ENCODE measurements at regions not wholly inside any gene's neighbourhood (a gene's known extent, or its start where the extent isn't known, plus 50 kb on each side); places are given as distances from the start of the nearest gene placed in this dataset.

DNA sequence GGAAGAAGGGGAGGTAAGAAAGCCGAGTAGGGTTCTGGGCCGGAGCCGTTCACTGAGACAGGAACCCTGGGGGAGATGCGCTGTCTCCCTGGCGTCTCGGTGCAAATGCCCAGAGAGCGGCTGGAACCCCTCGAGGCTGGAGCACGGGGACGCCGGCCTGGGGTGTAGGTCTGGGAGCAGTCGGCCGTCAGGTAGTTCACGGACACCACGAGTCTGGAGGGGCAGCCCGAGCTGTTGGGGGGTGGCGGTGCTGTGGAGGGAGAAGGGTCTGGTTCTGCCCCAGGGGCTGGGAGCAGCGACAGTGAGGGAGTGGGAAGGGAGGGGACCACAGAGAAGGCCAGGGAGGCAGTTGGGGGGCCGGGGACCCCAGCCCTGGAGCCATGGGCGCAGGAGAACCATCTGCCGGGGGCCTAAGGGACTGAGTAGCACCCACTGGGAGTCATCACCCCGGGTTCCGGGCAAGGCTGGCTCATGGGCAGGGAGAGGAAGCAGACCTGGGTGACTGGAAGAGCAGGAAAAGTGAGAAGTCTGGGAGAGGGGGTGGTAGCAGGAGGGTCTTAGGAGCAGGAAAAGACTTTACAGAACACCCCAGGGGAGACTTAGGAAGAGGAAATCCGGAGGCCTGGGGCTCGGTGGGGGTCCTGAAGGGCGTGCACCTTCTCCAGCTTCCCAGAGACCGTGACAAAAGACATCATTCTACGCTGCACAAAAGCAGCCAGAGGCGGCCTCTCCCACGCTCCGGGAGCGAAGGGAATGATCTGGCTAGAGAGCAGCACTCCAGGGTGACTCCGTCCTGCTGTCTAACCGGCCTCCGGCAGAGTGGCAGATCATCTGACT is 173.1 kb upstream of the SOX1 start:
- H3K4me3 ChIP-seq (ENCODE audit: low read depth, low read length): no peak overlapping the region
- H3K27ac ChIP-seq (ENCODE audit: low read depth, low read length): no peak overlapping the region
- no peaks in the 10 kb centered on the region for H3K27me3 ChIP-seq (ENCODE audit: control insufficient read depth, insufficient read depth, low read length)
- no peak for DNase-seq (ENCODE audit: low read depth, low spot score)
- TF ChIP-seq, protein P1, sequence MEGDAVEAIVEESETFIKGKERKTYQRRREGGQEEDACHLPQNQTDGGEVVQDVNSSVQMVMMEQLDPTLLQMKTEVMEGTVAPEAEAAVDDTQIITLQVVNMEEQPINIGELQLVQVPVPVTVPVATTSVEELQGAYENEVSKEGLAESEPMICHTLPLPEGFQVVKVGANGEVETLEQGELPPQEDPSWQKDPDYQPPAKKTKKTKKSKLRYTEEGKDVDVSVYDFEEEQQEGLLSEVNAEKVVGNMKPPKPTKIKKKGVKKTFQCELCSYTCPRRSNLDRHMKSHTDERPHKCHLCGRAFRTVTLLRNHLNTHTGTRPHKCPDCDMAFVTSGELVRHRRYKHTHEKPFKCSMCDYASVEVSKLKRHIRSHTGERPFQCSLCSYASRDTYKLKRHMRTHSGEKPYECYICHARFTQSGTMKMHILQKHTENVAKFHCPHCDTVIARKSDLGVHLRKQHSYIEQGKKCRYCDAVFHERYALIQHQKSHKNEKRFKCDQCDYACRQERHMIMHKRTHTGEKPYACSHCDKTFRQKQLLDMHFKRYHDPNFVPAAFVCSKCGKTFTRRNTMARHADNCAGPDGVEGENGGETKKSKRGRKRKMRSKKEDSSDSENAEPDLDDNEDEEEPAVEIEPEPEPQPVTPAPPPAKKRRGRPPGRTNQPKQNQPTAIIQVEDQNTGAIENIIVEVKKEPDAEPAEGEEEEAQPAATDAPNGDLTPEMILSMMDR (IDR thresholded peaks at IDR 0.05; ENCODE audit: low read depth, low read length): no peak
- H3K9me3 ChIP-seq (ENCODE audit: control insufficient read depth, insufficient read depth, low read length): peaks cover 48% of the 10 kb centered on the region
- CTCF ChIA-PET: no interaction called here
- POLR2A ChIA-PET: no interaction called here

DNA sequence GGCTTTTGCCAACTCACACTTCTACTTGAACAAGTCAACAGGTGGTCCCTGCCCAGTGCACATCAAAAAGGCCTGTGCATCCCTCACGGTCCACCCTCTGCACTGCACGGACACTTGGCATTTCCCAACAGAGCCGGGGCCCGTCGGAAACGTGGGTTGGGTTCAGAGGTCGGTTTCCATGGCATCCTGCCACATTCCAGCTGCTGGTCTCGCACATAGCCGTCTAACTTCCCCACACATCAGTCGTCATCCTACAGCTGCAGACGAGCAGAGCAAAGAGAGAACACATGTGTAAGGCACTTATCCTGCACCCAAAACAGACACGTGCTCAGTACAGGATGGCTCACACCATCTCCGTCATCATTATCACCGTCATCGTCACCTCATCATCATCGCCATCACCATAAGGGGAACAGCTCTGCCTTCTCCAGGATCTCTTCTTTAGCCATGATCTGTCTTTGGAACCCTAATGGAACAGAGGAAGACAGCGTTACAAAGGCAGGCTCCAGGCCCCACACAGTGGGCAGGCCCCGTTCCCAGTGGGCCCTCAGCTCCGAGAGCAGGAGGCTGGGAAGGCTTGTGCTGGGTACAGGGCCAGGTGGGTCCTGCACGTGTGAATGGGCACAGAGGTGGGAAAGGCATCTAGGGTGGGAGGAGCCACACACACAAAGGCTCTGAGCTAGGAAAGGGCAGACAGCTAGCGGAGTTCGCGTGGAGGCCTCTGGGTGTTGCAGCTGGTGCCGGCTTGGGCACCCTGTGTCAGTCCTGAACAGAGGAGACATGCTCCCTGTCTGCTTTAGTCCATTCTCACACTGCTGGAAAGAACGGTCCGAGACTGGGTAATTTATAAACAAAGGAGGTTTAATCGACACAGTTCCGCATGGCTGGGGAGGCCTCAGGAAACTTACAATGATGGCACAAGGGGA is 170.8 kb upstream of the SOX1 start:
- ChIA-PET POLR2A (no interaction called here), CTCF (no interaction called here)
- Histone ChIP-seq H3K27ac (ENCODE audit: low read depth, low read length) (no peak overlapping the region), H3K27me3 (ENCODE audit: control insufficient read depth, insufficient read depth, low read length) (no peaks in the 10 kb centered on the region), H3K9me3 (ENCODE audit: control insufficient read depth, insufficient read depth, low read length) (peaks cover 71% of the 10 kb centered on the region), H3K4me3 (ENCODE audit: low read depth, low read length) (no peak overlapping the region)
- TF ChIP-seq, protein P1 (IDR thresholded peaks at IDR 0.05; ENCODE audit: low read depth, low read length): no peak
- no peak for DNase-seq (ENCODE audit: low read depth, low spot score)

DNA sequence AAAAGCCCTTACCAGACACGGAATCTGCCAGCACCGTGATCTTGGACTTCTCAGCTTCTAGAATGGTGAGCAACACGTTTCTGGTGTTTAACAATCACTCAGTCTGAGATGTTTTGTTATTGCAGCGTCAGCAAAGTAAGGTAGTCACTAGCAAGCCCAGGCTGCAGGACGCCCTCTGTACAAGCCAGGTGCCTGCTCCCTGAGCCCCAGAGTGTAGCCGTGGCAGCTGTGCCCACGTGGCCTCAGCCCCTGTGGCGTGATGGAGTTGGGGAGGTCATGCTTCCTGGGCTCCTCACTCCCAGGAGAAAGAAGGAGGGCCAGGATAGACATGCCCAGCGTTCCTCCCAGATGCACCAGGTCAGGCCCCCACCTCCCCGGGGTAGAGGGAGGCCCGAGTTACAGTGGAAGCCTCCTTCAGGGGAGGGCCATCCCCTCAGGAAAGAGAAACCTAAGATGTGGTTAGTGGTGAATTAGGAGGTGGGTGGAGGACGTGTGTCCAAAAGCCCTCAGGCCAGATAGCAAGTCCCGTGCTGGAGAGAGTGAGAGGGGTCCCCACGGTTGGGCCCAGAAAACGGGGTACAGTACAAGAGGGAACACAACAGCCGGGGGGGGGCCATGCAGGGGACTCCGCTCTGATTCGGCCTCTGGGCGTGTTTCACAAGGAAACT is 169.6 kb upstream of the SOX1 start:
- H3K27me3 ChIP-seq (ENCODE audit: control insufficient read depth, insufficient read depth, low read length): no peaks in the 10 kb centered on the region
- ChIA-PET CTCF (no interaction called here), POLR2A (no interaction called here)
- no peak overlapping the region for H3K27ac ChIP-seq (ENCODE audit: low read depth, low read length)
- TF ChIP-seq, protein P1 (IDR thresholded peaks at IDR 0.05; ENCODE audit: low read depth, low read length): no peak
- DNase-seq (ENCODE audit: low read depth, low spot score): no peak
- H3K9me3 ChIP-seq (ENCODE audit: control insufficient read depth, insufficient read depth, low read length): peaks cover 81% of the 10 kb centered on the region
- H3K4me3 ChIP-seq (ENCODE audit: low read depth, low read length): no peak overlapping the region

DNA sequence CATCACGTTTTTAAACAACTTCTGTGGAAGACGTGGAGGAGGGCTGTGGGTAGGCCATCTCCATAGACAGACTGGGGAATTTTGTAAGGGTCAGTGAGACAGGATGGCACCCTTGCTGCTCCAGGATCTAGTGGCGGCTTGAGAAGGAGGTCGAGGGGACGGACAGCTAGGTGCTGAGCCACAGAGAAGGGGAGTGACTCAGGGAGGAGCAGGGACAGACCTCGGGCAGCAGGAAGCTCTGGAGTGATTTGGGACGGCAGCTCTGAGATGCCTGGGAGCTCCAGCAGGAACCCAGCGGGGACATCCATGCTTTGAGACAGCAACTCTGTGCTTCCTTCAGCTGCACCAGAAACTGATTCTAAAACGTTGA is 169.1 kb upstream of the SOX1 start:
- Histone ChIP-seq H3K9me3 (ENCODE audit: control insufficient read depth, insufficient read depth, low read length) (peaks cover 83% of the 10 kb centered on the region), H3K27me3 (ENCODE audit: control insufficient read depth, insufficient read depth, low read length) (no peaks in the 10 kb centered on the region), H3K27ac (ENCODE audit: low read depth, low read length) (no peak overlapping the region), H3K4me3 (ENCODE audit: low read depth, low read length) (no peak overlapping the region)
- ChIA-PET POLR2A (no interaction called here), CTCF (no interaction called here)
- no peak for DNase-seq (ENCODE audit: low read depth, low spot score)
- TF ChIP-seq, protein P1 (IDR thresholded peaks at IDR 0.05; ENCODE audit: low read depth, low read length): no peak
